Tibial nerve (tissue), 4 donors: ENCODE measurements at regions not wholly inside any gene's neighbourhood (a gene's known extent, or its start where the extent isn't known, plus 50 kb on each side); places are given as distances from the start of the nearest gene placed in this dataset.

Experiments
- EP300 ChIP-seq, 2 donors: sonication (generic); formaldehyde crosslinking; IDR thresholded peaks; one replicate each; pipeline ENCODE4 v1.6.1; 2017; ENCODE audit warnings: antibody characterized with exemption in 2 of 2, mild to moderate bottlenecking in 1 of 2
- POLR2A ChIP-seq, 2 donors: fragments of 450-650 bp; IDR thresholded peaks; one replicate each; pipeline ENCODE4 v1.6.1; 2017; ENCODE audit warnings: antibody characterized with exemption in 2 of 2, mild to moderate bottlenecking in 2 of 2, moderate library complexity in 2 of 2
- TF ChIP-seq, protein P1 (sequence below), 5 experiments: fragments of 200-600 bp in 3 of 5; fragments of 450-650 bp in 2 of 5; sonication (generic) in 3 of 5; IDR thresholded peaks; one replicate each; pipeline ENCODE4 v1.5.1; 2016 to 2019; ENCODE audit warnings: antibody characterized with exemption in 5 of 5, mild to moderate bottlenecking in 3 of 5, moderate library complexity in 2 of 5

DNA sequence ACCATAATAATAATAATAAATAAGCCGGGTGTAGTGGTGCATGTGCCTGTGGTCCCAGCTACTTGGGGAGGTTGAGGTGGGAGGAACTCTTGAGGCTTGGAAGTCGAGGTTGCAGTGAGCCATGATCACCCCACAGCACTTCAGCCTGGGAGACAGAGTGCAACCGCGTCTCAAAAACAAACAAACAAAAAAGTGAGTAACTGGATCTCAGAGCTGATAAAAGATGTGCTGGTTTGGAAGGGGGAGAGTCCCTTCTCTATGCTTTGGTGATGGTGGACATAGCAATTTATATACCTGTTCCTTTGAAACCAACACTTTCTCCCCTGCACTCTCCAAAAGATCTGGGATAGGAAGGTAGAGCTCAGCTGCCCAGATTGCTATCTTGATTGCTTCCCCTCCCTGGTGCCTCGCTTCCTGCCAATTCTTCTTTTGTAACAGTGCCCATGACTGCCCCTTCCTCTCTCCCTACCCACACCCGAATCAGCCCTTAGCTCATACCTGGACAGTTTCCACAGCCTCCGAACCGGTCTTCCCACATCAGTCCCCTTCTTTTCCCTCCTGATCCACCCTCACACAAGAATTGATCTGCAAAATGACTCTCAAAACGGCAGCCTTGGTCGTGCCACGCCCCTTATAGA lies 55.1 kb upstream of the UBE2E1 start:
- TF ChIP-seq, protein P1, sequence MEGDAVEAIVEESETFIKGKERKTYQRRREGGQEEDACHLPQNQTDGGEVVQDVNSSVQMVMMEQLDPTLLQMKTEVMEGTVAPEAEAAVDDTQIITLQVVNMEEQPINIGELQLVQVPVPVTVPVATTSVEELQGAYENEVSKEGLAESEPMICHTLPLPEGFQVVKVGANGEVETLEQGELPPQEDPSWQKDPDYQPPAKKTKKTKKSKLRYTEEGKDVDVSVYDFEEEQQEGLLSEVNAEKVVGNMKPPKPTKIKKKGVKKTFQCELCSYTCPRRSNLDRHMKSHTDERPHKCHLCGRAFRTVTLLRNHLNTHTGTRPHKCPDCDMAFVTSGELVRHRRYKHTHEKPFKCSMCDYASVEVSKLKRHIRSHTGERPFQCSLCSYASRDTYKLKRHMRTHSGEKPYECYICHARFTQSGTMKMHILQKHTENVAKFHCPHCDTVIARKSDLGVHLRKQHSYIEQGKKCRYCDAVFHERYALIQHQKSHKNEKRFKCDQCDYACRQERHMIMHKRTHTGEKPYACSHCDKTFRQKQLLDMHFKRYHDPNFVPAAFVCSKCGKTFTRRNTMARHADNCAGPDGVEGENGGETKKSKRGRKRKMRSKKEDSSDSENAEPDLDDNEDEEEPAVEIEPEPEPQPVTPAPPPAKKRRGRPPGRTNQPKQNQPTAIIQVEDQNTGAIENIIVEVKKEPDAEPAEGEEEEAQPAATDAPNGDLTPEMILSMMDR (IDR thresholded peaks at IDR 0.05) = no peak
- TF ChIP-seq EP300 (IDR thresholded peaks at IDR 0.05) = no peak
- TF ChIP-seq POLR2A (IDR thresholded peaks at IDR 0.05) = no peak
